A673 (cell line): ENCODE measurements at regions not wholly inside any gene's neighbourhood (a gene's known extent, or its start where the extent isn't known, plus 50 kb on each side); places are given as distances from the start of the nearest gene placed in this dataset.
"Not testable (repeated sequence)": the region's sequence is repeated elsewhere in the genome, so short reads cannot be mapped to it uniquely, and the experiment has no call there.

Source experiments
- CTCF ChIP-seq: fragments of 300-800, 200-600 bp; sonication (generic); conservative IDR thresholded peaks from 2 replicates; pipeline ENCODE4 v1.5.1; 2017; ENCODE audit warnings: low read depth, mild to moderate bottlenecking, antibody characterized with exemption, low read length, moderate library complexity, mixed read lengths
- EZH2 ChIP-seq: fragments of 200-600 bp; sonication (generic); IDR thresholded peaks from 2 replicates; pipeline ENCODE4 v1.6.1; 2017; ENCODE audit warnings: borderline replicate concordance, low read depth, mild to moderate bottlenecking, mixed read lengths, antibody characterized with exemption, low read length; ENCODE audit not compliant: poor library complexity, severe bottlenecking

DNA sequence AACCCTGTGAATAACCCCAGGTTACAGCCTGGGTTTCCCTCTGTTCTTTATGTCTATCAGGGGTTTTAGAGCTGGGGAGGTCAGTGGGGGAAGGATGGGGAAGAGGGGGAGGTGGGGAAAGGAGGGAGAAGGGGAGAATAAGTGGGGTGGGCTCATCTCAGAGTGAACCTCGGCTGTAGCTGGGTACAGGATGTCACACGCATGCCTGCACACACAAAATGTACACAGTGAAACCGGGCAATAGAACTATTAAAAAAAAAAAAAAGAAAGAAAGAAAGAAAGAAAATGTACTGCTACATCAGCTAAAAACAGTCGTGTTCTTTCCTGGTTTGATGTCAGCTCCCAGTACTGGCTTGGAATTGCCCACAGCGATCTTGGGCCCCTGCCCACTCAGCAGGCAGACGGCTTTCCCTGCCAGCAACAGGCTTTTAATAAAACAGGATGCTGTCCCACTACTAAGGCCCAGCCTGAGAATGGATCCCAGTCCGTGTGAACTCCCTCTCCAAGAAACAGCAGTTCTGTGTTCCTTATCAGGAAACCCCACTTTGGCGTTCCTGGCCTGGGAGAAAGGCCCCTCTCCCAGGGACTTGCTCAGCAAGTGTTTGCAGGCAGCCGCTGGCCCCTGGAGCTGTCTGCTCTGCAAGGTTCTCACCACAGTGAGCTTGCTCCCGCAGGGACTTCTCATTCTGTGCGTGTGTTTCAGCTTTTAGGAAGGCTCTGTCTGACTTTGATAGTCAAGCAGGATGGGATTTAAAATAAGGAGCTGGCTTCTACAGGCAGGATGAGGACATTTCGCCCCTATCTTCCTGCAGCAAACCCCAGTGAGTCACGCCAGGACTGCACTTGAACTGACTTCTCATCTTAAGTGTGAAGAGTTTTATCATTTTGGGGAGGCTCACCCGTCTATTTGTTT lies 225.6 kb downstream of the BCL2L11 start:
- TF ChIP-seq CTCF, EZH2: not testable (repeated sequence)
